D341Med (cell line): ENCODE measurements at regions not wholly inside any gene's neighbourhood (a gene's known extent, or its start where the extent isn't known, plus 50 kb on each side); places are given as distances from the start of the nearest gene placed in this dataset.
"Not testable (repeated sequence)": the region's sequence is repeated elsewhere in the genome, so short reads cannot be mapped to it uniquely, and the experiment has no call there.

Source experiments
- DNase-seq: peaks from one replicate; pipeline ENCODE4 v3.0.0; 2012; ENCODE audit warnings: low spot score

DNA sequence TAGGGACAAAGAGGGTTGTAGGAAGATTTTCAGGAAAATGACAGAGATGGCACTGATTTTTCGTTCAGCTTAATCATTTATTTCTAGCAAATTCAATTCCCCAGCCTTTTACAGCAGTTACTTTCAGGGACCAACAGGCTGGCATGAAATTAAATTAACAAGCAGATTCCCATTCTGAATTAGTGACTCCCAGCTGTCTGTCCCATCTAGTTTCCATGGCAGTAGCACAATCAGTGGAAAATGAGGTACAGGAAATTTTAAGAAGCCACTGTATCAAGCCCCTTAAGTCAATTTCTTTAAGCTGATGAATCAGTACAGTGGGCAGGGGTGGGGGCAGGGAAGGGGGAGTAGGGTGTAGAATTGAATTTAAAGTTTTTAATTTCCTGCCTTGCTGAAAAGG, 121.1 kb upstream of the TEX13C start:
- DNase-seq = no peak

DNA sequence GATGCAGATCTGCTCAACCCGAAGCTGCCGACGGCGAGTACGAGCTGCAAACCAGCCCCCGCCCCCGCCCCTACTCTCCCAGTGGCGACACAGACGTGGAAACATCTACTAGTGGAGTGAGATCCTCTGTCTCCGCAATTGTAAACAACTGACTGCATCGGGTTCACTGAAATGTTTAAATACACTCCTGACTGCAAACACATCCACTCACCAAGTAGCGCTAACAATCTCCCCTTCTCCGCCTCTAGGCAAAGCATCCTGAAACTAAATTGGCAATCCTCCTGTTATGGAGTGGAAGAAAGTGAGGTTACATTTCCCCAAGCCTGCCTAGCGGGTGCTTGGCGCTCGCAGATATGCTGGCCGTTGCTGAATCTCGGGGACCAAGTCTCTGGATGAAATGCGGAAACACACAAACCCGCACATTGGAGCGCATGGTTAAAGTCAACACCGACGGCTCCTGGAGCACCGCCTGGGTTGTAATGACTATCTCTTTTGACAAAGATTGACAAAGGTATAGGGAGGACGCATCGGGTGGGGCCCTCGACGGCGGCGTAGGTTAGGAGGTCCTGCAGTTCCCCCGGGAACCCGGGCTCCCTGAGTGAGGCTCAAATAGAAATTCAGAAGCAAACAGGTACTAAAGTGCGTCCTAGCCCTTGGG, 117.0 kb upstream of the TEX13C start:
- peak; percentile 4 for DNase-seq

DNA sequence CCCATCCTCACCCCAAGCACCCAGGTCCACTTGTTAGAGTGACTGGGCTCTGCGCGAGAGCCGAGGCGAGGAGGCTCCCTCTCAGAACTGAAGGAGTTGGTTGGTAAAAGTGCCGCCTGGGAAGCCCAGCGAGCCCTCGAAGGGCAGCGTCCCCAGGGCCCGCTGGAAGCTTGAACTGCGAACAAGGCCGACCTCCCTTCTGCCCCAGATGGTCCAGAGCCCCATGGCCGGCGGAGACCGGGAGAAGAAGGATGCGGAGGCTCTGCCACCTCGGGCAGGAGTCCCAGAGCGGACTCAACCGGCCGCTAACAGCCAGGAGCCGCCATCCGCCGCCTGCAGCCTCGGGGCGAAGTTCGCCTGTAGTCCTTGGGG, 116.3 kb upstream of the TEX13C start:
- DNase-seq = peak; percentile 32

DNA sequence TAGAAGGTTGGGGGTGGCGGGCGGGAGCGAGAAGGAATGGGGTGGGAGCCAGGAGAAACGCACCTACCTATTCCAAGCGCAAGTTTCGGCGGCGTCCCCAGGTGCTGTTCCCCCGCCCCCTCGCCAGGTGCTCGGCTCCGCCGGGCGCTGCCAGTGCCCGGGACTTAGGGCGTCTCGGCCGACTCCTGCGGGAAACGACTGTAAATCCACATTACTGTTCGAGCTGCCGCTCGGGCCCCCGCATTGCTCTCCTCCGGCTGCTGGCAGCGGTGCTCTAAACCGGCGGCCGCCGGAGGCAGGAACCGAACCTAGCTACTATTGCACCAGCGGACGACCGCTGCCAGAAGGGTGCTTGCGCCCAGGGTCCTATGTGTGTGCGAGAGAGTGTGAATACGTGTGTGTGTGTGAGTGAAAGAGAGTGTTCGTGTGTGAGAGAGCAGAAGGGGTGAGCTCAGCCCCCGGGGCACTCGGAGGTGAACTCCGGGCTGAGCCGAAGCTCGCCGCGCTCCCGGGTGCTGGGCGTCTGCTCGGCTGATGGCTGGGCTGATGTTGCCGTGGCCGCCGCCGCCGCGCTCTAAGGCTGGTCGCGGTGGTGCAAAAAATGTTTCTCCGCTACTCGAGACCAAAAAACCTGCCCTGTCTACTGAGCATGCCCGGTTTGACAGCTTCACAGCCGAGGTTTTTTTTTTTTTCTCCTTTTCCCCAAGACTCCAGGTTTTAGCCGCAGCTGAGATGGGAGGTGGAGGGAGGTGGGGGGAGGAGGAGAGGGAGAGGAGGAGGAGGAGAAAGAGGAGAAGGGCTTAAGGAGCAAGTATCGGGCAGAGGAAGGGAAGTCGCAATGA, 115.7 kb upstream of the TEX13C start:
- peak; percentile 50 for DNase-seq

DNA sequence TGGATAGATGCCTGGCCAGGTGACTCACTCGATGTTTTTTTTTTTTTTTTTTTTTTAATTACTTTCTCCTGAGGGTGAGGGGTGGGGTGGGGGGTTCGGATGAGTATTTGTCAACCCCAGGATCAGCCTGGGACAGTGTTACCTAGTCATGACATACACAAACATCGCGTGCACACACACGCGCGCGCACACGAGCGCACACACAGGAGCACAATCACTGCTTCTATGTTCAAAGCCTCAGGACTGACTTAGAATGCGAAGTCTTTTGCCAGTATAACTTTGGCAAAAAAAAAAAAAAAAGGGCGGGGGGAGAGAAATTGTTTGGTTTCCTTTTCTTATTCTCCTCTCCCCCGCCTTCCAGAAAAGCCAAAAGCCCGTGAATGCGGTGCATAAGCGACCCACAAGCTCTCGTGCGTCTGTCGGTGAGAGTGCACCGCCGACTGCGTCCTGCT, 115.0 kb upstream of the TEX13C start:
- peak; percentile 8 for DNase-seq

DNA sequence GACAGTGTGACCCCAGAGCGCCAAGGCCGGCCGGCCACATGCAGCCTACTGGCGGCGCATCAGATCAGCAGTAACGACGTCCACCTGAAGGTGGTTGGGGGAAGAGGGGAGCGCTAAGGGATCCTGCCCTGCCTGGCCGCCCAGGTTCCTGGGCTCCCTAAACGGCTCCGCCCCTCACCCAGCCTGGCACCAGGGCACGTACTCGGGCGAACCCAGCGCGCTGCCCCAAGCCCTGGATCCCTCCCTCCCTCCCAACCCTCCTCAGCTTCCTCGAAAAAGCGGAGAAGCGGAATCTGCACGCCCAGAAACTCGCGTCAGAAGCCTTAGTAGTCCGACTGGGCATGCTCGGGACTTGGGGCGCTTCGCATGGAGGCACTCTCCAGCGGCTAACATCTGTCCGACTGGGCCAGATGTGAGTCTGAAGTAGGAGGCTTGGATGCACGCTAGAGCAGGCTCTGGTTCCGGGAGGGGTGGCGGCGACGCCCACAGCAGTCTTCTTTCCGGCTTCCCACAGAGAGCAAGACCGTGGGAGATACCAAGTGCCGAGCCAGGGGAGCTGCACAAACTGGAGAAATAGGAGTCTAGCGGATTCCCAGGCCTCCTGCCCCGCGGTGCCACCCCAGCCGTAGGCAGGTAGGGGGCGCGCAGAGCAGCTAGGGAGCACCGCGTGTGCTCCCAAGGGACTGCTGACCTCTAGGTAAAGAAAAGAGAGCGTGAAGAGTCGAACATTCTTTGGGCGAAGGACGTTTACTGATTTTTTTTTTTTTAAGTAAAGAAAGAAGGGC, 114.3 kb upstream of the TEX13C start:
- peak; percentile 64 for DNase-seq

DNA sequence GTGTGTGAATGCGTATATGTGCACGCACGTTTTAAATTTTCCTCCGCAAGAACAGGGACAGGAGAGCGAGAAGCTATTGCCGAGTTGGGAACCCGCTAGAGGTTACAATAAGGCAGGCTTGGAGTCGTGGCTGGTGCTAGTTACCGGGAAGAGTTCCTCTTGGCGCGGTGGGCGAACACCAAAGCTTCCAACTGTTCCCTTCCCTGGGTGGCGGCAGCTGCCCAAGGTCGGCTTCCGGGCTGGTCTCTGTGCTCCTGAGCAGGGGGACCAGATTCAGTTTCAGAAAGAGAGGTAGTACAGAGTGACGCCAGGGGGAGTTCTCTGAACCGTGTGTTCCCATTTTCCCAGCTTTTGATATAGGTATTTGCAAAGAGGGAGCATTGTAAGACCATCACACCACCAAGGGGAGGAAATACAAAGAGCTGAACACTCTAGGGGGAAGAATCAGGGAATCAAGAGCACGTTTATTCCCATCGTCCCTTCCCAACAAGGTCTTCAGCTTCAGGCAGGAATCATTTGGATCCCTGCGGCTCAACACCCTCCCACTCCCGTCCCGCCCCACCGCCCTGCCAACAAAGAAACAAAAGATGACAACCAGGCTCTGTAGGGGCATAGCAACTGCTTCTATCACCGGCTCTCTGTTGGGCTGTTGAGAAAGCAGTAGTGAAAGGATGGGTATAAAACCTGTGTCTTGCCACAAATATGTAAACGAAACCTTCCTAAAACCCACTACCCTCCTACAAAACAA, 113.6 kb upstream of the TEX13C start:
- DNase-seq = peak; percentile 31

DNA sequence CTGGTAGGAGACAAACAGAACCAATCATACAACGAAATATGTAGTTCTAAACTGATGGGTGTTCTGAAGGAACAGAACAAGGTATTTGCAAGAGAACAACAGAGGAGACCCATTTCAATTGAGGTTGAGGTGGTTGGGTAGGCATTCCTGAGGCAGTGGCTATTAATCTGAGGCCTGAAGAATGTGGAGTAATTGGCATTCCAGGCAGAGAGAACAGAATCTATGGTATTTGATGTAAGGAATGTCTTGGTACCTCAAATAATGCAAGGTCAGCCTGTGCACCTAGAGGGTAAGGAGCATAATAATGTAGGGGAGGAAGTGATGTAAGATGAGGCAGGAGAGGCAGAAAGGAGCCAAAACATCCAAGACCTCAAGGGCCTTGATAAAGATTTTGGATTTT, 109.5 kb upstream of the TEX13C start:
- no peak for DNase-seq

DNA sequence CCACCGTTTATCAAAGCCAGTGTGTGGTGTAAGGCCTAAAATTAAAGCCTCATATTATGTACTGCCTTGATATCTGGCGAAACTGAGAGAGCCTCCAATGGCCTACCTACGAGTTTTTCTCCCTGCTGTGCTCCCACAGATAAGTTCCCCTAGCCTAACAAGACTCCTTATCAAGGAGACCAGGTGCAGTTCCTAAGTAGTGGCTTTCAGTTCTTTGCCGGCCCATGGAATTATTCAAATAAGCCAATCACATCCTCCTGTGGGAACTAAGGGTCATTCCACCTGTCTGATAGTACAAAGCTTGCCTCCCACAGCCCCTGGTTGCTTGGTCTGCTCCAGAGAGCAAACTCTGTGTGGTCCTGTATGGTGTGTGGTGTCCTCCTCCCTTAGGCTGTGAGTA, 99.8 kb upstream of the TEX13C start:
- DNase-seq = no peak

DNA sequence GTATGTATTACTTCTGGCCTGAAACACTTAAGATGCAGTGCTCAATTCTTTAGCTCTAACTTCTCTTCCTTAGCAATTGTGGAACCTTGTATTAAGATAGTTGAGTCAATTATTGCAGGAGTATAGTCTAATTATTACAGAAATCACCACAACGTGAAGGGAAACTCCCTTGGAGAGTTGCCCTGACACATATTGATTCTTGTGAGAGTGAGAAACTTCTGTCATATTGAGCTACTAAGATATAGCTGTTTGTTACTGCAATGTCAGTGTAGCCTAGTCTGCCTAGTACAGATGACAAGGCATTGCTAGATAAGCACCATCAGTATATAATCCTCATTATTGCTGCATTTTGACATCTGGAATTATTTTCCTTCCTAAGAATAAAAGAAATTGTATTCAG, 82.7 kb upstream of the TEX13C start:
- DNase-seq = no peak

DNA sequence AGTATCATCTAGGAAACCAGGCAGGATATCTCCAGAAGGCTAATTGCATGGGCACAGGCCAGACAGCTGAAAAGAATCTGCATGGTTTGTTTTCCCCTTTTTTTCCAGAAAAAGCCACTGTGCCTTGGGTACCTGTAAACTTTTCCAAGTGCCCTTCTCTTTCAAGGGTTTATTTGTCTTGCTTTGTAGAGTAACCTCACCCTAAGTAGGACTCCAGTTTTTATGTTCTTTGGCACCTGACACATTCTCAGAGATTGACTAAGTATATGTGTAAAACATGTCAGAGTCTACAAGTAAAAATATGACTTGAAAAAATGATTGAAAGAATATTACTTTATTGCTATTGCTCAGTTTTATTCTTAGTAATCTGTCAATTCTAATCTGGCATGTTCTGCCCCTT, 70.7 kb upstream of the TEX13C start:
- no peak for DNase-seq

DNA sequence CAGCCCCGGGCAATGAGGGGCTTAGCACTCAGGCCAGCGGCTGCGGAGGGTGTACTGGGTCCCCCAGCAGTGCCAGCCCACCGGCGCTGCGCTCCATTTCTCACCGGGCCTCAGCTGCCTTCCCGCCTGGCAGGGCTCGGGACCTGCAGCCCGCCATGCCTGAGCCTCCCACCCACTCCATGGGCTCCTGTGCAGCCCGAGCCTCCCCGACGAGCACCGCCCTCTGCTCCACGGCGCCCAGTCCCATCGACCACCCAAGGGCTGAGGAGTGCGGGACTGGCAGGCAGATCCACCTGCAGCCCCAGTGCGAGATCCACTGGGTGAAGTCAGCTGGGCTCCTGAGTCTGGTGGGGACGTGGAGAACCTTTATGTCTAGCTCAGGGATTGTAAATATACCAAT, 63.9 kb upstream of the TEX13C start:
- not testable (repeated sequence) for DNase-seq

DNA sequence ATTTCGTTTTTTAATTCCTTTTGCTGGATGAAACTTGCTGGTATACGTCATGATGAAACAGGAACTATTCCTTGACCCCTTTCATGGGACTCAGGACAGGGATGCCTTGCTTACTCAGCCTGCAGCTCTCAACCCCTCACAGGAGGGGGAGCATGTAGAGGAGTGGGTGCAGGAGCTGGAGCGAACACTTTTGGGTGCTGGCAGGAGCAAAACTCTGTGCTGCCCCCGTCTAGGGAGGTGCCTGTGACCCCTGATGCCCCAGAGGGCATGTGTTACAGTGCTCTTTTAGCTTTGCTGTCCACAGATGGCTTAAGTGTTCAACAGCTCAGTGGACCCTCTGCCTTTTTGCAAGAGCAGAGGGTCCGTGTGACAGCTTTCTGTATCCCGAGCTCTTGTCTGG, 56.8 kb upstream of the TEX13C start:
- no peak for DNase-seq

DNA sequence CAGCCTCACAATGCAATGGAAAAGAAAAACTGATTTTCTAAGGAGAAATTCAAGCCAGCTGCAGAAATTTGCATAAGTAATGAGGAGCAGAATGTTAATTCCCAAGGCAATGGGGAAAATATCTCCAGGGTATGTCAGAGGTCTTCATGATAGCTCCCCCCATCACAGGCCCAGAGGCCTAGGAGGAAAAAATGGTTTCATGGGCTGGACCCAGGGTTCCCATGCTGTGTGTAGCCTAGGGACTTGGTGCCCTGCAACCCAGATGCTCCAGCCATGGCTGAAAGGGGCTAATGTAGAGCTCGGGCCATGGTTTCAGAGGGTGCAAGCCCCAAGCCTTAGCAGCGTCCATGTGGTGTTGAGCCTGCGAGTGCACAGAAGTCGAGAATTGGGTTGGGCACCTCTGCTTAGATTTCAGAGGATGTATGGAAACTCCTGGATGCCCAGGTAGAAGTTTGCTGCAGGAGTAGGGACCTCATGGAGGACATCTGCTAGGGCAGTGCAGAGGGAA, 53.5 kb upstream of the TEX13C start:
- DNase-seq = no peak
